ENCODE measurements at regions not wholly inside any gene's neighbourhood (a gene's known extent, or its start where the extent isn't known, plus 50 kb on each side); places are given as distances from the start of the nearest gene placed in this dataset.
"Not testable (repeated sequence)": the region's sequence is repeated elsewhere in the genome, so short reads cannot be mapped to it uniquely, and the experiment has no call there.

GRCh38 chr3:75502769-75503756, 161.1 kb upstream of the FRG2C start:
- not testable (repeated sequence) for TF ChIP-seq CTCF (IDR thresholded peaks at IDR 0.05 in 4 of 5, conservative IDR thresholded peaks at IDR 0.05 in 1 of 5); POLR2A (IDR thresholded peaks at IDR 0.05)
